ENCODE measurements at regions not wholly inside any gene's neighbourhood (a gene's known extent, or its start where the extent isn't known, plus 50 kb on each side); places are given as distances from the start of the nearest gene placed in this dataset.

GRCh38 chr2:144320491-144320890 lies 199.4 kb downstream of the ZEB2 start:
- Mint-ChIP-seq H3K27me3 (ENCODE audit: low read depth) (no peaks in the 10 kb centered on the region), H3K4me1 (peaks cover 7% of the 10 kb centered on the region), H3K27ac (no peak overlapping the region), H3K4me3 (no peak overlapping the region), H3K9me3 (peaks cover 14% of the 10 kb centered on the region), H3K36me3 (ENCODE audit: low read depth) (peaks cover 12% of the 10 kb centered on the region)
- no peak for TF ChIP-seq CTCF (IDR thresholded peaks at IDR 0.05; ENCODE audit: unreplicated experiment in 3 of 3)

GRCh38 chr2:144317071-144317738 lies 202.7 kb downstream of the ZEB2 start:
- no peak for TF ChIP-seq CTCF (IDR thresholded peaks at IDR 0.05; ENCODE audit: unreplicated experiment in 3 of 3)
- Mint-ChIP-seq H3K4me1 (no peaks in the 10 kb centered on the region), H3K27me3 (ENCODE audit: low read depth) (no peaks in the 10 kb centered on the region), H3K36me3 (ENCODE audit: low read depth) (peaks cover 21% of the 10 kb centered on the region), H3K27ac (no peak overlapping the region), H3K4me3 (no peak overlapping the region), H3K9me3 (peaks cover 20% of the 10 kb centered on the region)

DNA sequence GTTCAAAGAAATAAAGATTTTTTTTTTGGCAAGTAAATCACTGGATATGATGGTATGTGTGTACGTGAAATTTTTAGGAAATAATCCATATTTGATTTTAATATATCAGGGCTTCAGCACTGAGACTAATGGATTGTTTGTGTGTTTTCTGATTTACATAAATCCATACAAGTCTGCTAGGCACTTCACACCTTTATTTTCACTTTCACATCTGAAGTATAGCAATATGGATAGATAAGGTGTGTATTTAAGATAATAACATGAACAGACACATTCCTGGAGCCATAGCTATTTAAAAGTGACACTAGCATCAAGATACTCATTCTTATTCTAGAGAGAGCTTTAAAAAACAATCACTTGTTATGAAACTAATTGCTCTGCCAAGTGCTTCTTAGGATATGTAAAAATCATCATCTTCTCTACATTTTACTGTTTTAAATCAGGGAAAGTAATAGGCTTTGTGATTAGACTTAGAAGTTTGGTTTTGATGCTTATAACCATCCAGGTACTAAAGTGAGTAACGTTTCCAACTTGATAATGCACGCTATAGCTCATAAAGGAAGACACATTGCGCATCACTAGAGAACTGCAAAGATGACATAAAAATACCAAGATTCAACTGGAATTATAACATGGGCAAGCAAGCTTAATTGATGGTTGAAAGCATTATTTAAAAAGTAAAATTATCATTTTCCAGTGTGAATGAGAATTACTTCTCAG lies 208.9 kb downstream of the ZEB2 start:
- Mint-ChIP-seq H3K4me3 (no peak overlapping the region), H3K9me3 (peaks cover 43% of the 10 kb centered on the region), H3K4me1 (no peaks in the 10 kb centered on the region), H3K36me3 (ENCODE audit: low read depth) (peaks cover 38% of the 10 kb centered on the region), H3K27ac (no peak overlapping the region), H3K27me3 (ENCODE audit: low read depth) (no peaks in the 10 kb centered on the region)
- no peak for TF ChIP-seq CTCF (IDR thresholded peaks at IDR 0.05; ENCODE audit: unreplicated experiment in 3 of 3)

DNA sequence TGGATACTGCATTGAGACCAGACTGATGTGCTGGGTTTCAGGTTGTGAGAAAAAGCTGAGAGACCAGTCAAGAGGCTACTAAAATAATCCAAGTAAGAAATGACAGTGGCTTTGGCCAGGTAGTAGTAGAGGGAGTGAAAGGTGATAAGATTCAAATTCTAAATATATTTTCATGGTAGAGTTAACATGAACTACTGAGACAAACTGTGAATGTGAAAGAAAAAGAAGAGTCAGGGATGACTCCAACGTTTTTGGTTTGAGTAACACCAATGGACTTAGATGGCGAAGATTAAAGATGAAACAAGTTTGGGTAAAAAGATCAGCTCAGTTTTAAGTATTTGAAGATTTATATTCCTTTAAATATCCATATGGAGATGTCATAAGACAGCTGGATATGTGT lies 209.4 kb downstream of the ZEB2 start:
- H3K27me3 Mint-ChIP-seq (ENCODE audit: low read depth) = no peaks in the 10 kb centered on the region
- no peak overlapping the region for H3K27ac Mint-ChIP-seq
- no peaks in the 10 kb centered on the region for H3K4me1 Mint-ChIP-seq
- TF ChIP-seq CTCF (IDR thresholded peaks at IDR 0.05; ENCODE audit: unreplicated experiment in 3 of 3) = no peak
- H3K4me3 Mint-ChIP-seq = no peak overlapping the region
- H3K9me3 Mint-ChIP-seq = peaks cover 40% of the 10 kb centered on the region
- peaks cover 36% of the 10 kb centered on the region for H3K36me3 Mint-ChIP-seq (ENCODE audit: low read depth)

DNA sequence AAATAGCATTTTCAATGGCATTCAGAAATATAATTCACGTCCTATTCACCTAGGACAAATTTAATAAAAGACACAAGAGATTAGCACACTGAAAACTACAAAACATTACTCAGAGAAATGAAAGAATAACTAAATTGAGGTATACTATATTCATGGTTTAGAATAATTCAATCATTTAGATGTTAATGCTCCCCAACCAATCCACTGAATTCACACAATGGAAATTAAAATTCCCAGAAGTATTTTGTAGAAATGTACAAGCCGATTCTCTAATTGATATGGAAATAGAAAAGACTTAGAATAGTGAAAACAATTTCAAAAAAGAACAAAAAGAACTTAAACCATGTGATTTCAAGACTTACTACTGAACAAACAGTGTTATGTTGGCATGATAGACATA lies 212.2 kb downstream of the ZEB2 start:
- Mint-ChIP-seq H3K27ac (no peak overlapping the region), H3K4me3 (no peak overlapping the region), H3K9me3 (peaks cover 41% of the 10 kb centered on the region), H3K36me3 (ENCODE audit: low read depth) (peaks cover 31% of the 10 kb centered on the region), H3K27me3 (ENCODE audit: low read depth) (no peaks in the 10 kb centered on the region), H3K4me1 (no peaks in the 10 kb centered on the region)
- TF ChIP-seq CTCF (IDR thresholded peaks at IDR 0.05; ENCODE audit: unreplicated experiment in 3 of 3) = no peak

- Mint-ChIP-seq H3K27ac (no peak overlapping the region), H3K9me3 (peaks cover 22% of the 10 kb centered on the region), H3K4me1 (no peaks in the 10 kb centered on the region), H3K27me3 (ENCODE audit: low read depth) (no peaks in the 10 kb centered on the region), H3K4me3 (no peak overlapping the region), H3K36me3 (ENCODE audit: low read depth) (peaks cover 23% of the 10 kb centered on the region)
- TF ChIP-seq CTCF (IDR thresholded peaks at IDR 0.05; ENCODE audit: unreplicated experiment in 3 of 3) = no peak
These were observed 215.7 kb downstream of the ZEB2 start for GRCh38 chr2:144304202-144304601.
